ENCODE measurements at regions not wholly inside any gene's neighbourhood (a gene's known extent, or its start where the extent isn't known, plus 50 kb on each side); places are given as distances from the start of the nearest gene placed in this dataset.

- Histone ChIP-seq H3K27ac (no peak overlapping the region), H3K36me3 (no peaks in the 10 kb centered on the region), H3K9me3 (no peaks in the 10 kb centered on the region), H3K4me3 (no peak overlapping the region), H3K27me3 (peaks cover 0 to 2% (median 0%) of the 10 kb centered on the region in 4 donors), H3K4me1 (no peaks in the 10 kb centered on the region)
- peak in 1 of 2 donors; percentile 68 for DNase-seq
- no peak for ATAC-seq (ENCODE audit: low FRiP score in 2 of 2)
- 18 to 26% methylated on average over 8 to 18 of the region's 34 CpGs for WGBS, 2 donors
- TF ChIP-seq EP300 (IDR thresholded peaks at IDR 0.05) (no peak), CTCF (IDR thresholded peaks at IDR 0.05) (no peak)
These were observed 62.6 kb upstream of the CLDN14 start for GRCh38 chr21:36542312-36543101.

- Histone ChIP-seq H3K27me3 (peaks cover 0 to 2% (median 0%) of the 10 kb centered on the region in 4 donors), H3K9me3 (no peaks in the 10 kb centered on the region), H3K27ac (no peak overlapping the region), H3K4me1 (no peaks in the 10 kb centered on the region), H3K4me3 (no peak overlapping the region), H3K36me3 (no peaks in the 10 kb centered on the region)
- ATAC-seq (ENCODE audit: low FRiP score in 2 of 2) (no peak), DNase-seq (no peak)
- 86 to 98% methylated on average over 1 to 4 of the region's 4 CpGs for WGBS, 2 donors
- TF ChIP-seq CTCF (IDR thresholded peaks at IDR 0.05) (no peak), POLR2A (IDR thresholded peaks at IDR 0.05) (no peak), EP300 (IDR thresholded peaks at IDR 0.05) (no peak), POLR2AphosphoS5 (IDR thresholded peaks at IDR 0.05) (no peak)
These were observed 64.0 kb upstream of the CLDN14 start for GRCh38 chr21:36543924-36544323.

GRCh38 chr21:36544545-36544944, 64.6 kb upstream of the CLDN14 start:
- DNase-seq (peak in 1 of 2 donors; percentile 5), ATAC-seq (ENCODE audit: low FRiP score in 2 of 2) (no peak)
- Histone ChIP-seq H3K36me3 (no peaks in the 10 kb centered on the region), H3K27ac (no peak overlapping the region), H3K9me3 (no peaks in the 10 kb centered on the region), H3K4me1 (no peaks in the 10 kb centered on the region), H3K4me3 (no peak overlapping the region), H3K27me3 (peaks cover 0 to 2% (median 0%) of the 10 kb centered on the region in 4 donors)
- 74 to 76% methylated on average over 9 of the region's 9 CpGs for WGBS, 2 donors
- no peak for TF ChIP-seq POLR2A (IDR thresholded peaks at IDR 0.05)
- no peak for TF ChIP-seq CTCF (IDR thresholded peaks at IDR 0.05)
- no peak for TF ChIP-seq POLR2AphosphoS5 (IDR thresholded peaks at IDR 0.05)
- no peak for TF ChIP-seq EP300 (IDR thresholded peaks at IDR 0.05)

GRCh38 chr21:36545776-36546511, 66.0 kb upstream of the CLDN14 start:
- WGBS, 2 donors = 53 to 67% methylated on average over 6 of the region's 6 CpGs
- H3K4me1 ChIP-seq = no peaks in the 10 kb centered on the region
- no peaks in the 10 kb centered on the region for H3K9me3 ChIP-seq
- TF ChIP-seq POLR2AphosphoS5 (IDR thresholded peaks at IDR 0.05) = no peak
- no peak for TF ChIP-seq EP300 (IDR thresholded peaks at IDR 0.05)
- no peak for TF ChIP-seq CTCF (IDR thresholded peaks at IDR 0.05)
- TF ChIP-seq POLR2A (IDR thresholded peaks at IDR 0.05) = no peak
- DNase-seq = no peak
- no peak for ATAC-seq (ENCODE audit: low FRiP score in 2 of 2)
- peaks cover 0 to 2% (median 0%) of the 10 kb centered on the region in 4 donors for H3K27me3 ChIP-seq
- H3K27ac ChIP-seq = no peak overlapping the region
- no peaks in the 10 kb centered on the region for H3K36me3 ChIP-seq
- H3K4me3 ChIP-seq = no peak overlapping the region

Measured in upper lobe of left lung (tissue), 6 donors.